Left lobe of liver (tissue), 2 donors: ENCODE measurements at regions not wholly inside any gene's neighbourhood (a gene's known extent, or its start where the extent isn't known, plus 50 kb on each side); places are given as distances from the start of the nearest gene placed in this dataset.
"Not testable (repeated sequence)": the region's sequence is repeated elsewhere in the genome, so short reads cannot be mapped to it uniquely, and the experiment has no call there.

Experiments used
- ATAC-seq: fragments of 200-7000 bp; cut with Tn5 transposase; one replicate; pipeline ENCODE4 v1.9.1; 2020; ENCODE audit warnings: mild to moderate bottlenecking, moderate library complexity
- DNase-seq: peaks from one replicate; pipeline ENCODE4 v3.0.0-alpha.2; 2020; ENCODE audit warnings: low spot score
- donor health status: DM: no; HTN: no; CAD: no; lungs with moderate emphysema.
- donor health status: DM: no; HTN: yes; CAD: no.

- DNase-seq: no peak
- ATAC-seq: no peak
Measured at GRCh38 chr2:138267161-138267901, 234.2 kb upstream of the SPOPL start.

- ATAC-seq (no peak), DNase-seq (no peak)
Measured at GRCh38 chr2:138267902-138268254, 233.7 kb upstream of the SPOPL start.

GRCh38 chr2:138269765-138270164 lies 231.8 kb upstream of the SPOPL start:
- DNase-seq (no peak), ATAC-seq (no peak)

GRCh38 chr2:138271467-138271866 lies 230.1 kb upstream of the SPOPL start:
- no peak for DNase-seq
- ATAC-seq: no peak

GRCh38 chr2:138272524-138273195 lies 228.9 kb upstream of the SPOPL start:
- ATAC-seq: no peak
- DNase-seq: no peak

- DNase-seq, ATAC-seq: not testable (repeated sequence)
Measured at GRCh38 chr2:138273280-138273679, 228.3 kb upstream of the SPOPL start.

- ATAC-seq (peak; percentile 41), DNase-seq (no peak)
Measured at GRCh38 chr2:138274421-138275291, 226.9 kb upstream of the SPOPL start.

- ATAC-seq: peak; percentile 38
- DNase-seq: no peak
Measured at GRCh38 chr2:138275292-138275690, 226.3 kb upstream of the SPOPL start.

- DNase-seq (no peak), ATAC-seq (peak; percentile 88)
Measured at GRCh38 chr2:138275881-138276280, 225.7 kb upstream of the SPOPL start.

- ATAC-seq (peak; percentile 12), DNase-seq (no peak)
Measured at GRCh38 chr2:138276339-138276738, 225.2 kb upstream of the SPOPL start.

- no peak for DNase-seq
- no peak for ATAC-seq
Measured at GRCh38 chr2:138277062-138277461, 224.5 kb upstream of the SPOPL start.

- ATAC-seq: no peak
- DNase-seq: no peak
Measured at GRCh38 chr2:138279871-138280270, 221.7 kb upstream of the SPOPL start.

- no peak for ATAC-seq
- no peak for DNase-seq
Measured at GRCh38 chr2:138280999-138281695, 220.4 kb upstream of the SPOPL start.

GRCh38 chr2:138282014-138282672 lies 219.4 kb upstream of the SPOPL start:
- DNase-seq: no peak
- peak; percentile 94 for ATAC-seq

GRCh38 chr2:138291805-138292204 lies 209.8 kb upstream of the SPOPL start:
- ATAC-seq (no peak), DNase-seq (no peak)

GRCh38 chr2:138293045-138293444 lies 208.5 kb upstream of the SPOPL start:
- ATAC-seq: no peak
- DNase-seq: no peak

GRCh38 chr2:138293549-138293948 lies 208.0 kb upstream of the SPOPL start:
- no peak for DNase-seq
- no peak for ATAC-seq

- DNase-seq (no peak), ATAC-seq (no peak)
Measured at GRCh38 chr2:138294451-138294850, 207.1 kb upstream of the SPOPL start.

- ATAC-seq (no peak), DNase-seq (no peak)
Measured at GRCh38 chr2:138296365-138296764, 205.2 kb upstream of the SPOPL start.

- DNase-seq (no peak), ATAC-seq (no peak)
Measured at GRCh38 chr2:138298120-138298814, 203.3 kb upstream of the SPOPL start.
